Vagina (tissue), 2 donors: ENCODE measurements at regions not wholly inside any gene's neighbourhood (a gene's known extent, or its start where the extent isn't known, plus 50 kb on each side); places are given as distances from the start of the nearest gene placed in this dataset.

ENCODE experiments used
- CTCF ChIP-seq, 3 experiments: fragments of 450-650 bp in 2 of 3; fragments of 200-600 bp in 1 of 3; sonication (generic) in 1 of 3; IDR thresholded peaks; one replicate each; pipeline ENCODE4 v1.5.1; 2017 to 2019; ENCODE audit warnings: antibody characterized with exemption in 3 of 3, mild to moderate bottlenecking in 2 of 3, moderate library complexity in 2 of 3
- POLR2A ChIP-seq, 2 donors: fragments of 450-650 bp; IDR thresholded peaks; one replicate each; pipeline ENCODE4 v1.6.1; 2017; ENCODE audit warnings: antibody characterized with exemption in 2 of 2, mild to moderate bottlenecking in 2 of 2, moderate library complexity in 2 of 2

GRCh38 chr1:184826001-184826400 lies 71.3 kb upstream of the EDEM3 start:
- no peak for TF ChIP-seq CTCF (IDR thresholded peaks at IDR 0.05)
- TF ChIP-seq POLR2A (IDR thresholded peaks at IDR 0.05) = no peak
